ENCODE measurements at regions not wholly inside any gene's neighbourhood (a gene's known extent, or its start where the extent isn't known, plus 50 kb on each side); places are given as distances from the start of the nearest gene placed in this dataset.

GRCh38 chr15:29428925-29429573, 159.4 kb upstream of the NSMCE3 start:
- intact Hi-C loops (cut with micrococcal nuclease) (no loop called here), dilution Hi-C loops (cut with MboI; ENCODE audit: extremely low pct_ligation_motif_present, low sequenced_read_pairs) (no loop called here)
- H3K9me1 ChIP-seq (replicated peaks; ENCODE audit: control insufficient read depth, extremely low read depth, insufficient read depth, low read length) = no peaks in the 10 kb centered on the region
- H2AFZ ChIP-seq (ENCODE audit: low read depth, low read length) = no peak overlapping the region
- no peaks in the 10 kb centered on the region for H3K27me3 ChIP-seq (ENCODE audit: control insufficient read depth in 2 of 2, insufficient read depth in 2 of 2, low read length in 2 of 2)
- POLR2A ChIA-PET = no interaction called here
- no peaks in the 10 kb centered on the region for H3K9me3 ChIP-seq (replicated peaks; ENCODE audit: control insufficient read depth, insufficient read depth, low read length)
- H3K4me2 ChIP-seq (ENCODE audit: insufficient read depth, low read length) = no peak overlapping the region
- DNase-seq (ENCODE audit: low read depth, low spot score) (no peak), FAIRE-seq (no peak)
- H3K79me2 ChIP-seq (ENCODE audit: control insufficient read depth, insufficient read depth, low read length) = no peaks in the 10 kb centered on the region
- BruUV-seq (replicated peaks) = no TSS peak
- TF ChIP-seq POLR2AphosphoS5 (IDR thresholded peaks at IDR 0.05; ENCODE audit: insufficient read depth, low read depth, low read length) = no peak
- TF ChIP-seq GATA2 (IDR thresholded peaks at IDR 0.05; ENCODE audit: insufficient read depth, insufficient read length, low read depth, low read length) = no peak
- TF ChIP-seq CTCF (IDR thresholded peaks at IDR 0.05; ENCODE audit: extremely low read depth in 1 of 2, insufficient read depth in 1 of 2, low read depth in 1 of 2, low read length in 2 of 2) = no peak
- no peak for TF ChIP-seq MYC (IDR thresholded peaks at IDR 0.05; ENCODE audit: low read depth, low read length)
- no peak for TF ChIP-seq MAX (IDR thresholded peaks at IDR 0.05; ENCODE audit: insufficient read depth, insufficient read length)
- no peak for TF ChIP-seq FOS (IDR thresholded peaks at IDR 0.05; ENCODE audit: borderline replicate concordance, insufficient read depth, low read length)
- no peak for TF ChIP-seq POLR2A (IDR thresholded peaks at IDR 0.05; ENCODE audit: low read depth, low read length)
- TF ChIP-seq EZH2 (IDR thresholded peaks at IDR 0.05; ENCODE audit: borderline replicate concordance, low read depth, low read length, severe bottlenecking) = no peak
- no peak for TF ChIP-seq JUN (IDR thresholded peaks at IDR 0.05; ENCODE audit: borderline replicate concordance, insufficient read depth, insufficient read length, low read depth)
- no peak overlapping the region for H3K27ac ChIP-seq (ENCODE audit: insufficient read depth, low read depth, low read length)
- no peaks in the 10 kb centered on the region for H3K36me3 ChIP-seq (ENCODE audit: control insufficient read depth in 2 of 2, extremely low read depth in 1 of 2, insufficient read depth in 2 of 2, low read length in 2 of 2)
- CTCF ChIA-PET = no interaction called here
- no peak overlapping the region for H3K9ac ChIP-seq (replicated peaks; ENCODE audit: extremely low read depth, insufficient read depth, low read length)
- H3K4me3 ChIP-seq (replicated peaks in 1 of 3; ENCODE audit: insufficient read depth in 1 of 3, low read depth in 1 of 3, low read length in 3 of 3) = no peak overlapping the region
- H4K20me1 ChIP-seq (replicated peaks; ENCODE audit: control insufficient read depth, extremely low read depth, insufficient read depth, low read length) = no peaks in the 10 kb centered on the region
- no peaks in the 10 kb centered on the region for H3K4me1 ChIP-seq (ENCODE audit: control insufficient read depth, extremely low read depth, insufficient read depth, low read length)
